H7 (cell line): ENCODE measurements at regions not wholly inside any gene's neighbourhood (a gene's known extent, or its start where the extent isn't known, plus 50 kb on each side); places are given as distances from the start of the nearest gene placed in this dataset.
"Not testable (repeated sequence)": the region's sequence is repeated elsewhere in the genome, so short reads cannot be mapped to it uniquely, and the experiment has no call there.

ENCODE experiments used
- DNase-seq: peaks from one replicate; pipeline ENCODE4 v3.0.0; 2012
- H3K27me3 ChIP-seq: 2 replicates; pipeline ENCODE4 v1.6.0; 2011; ENCODE audit warnings: mild to moderate bottlenecking, low read length; ENCODE audit not compliant: control insufficient read depth, insufficient read depth
- H3K36me3 ChIP-seq: replicated peaks from 2 replicates; pipeline ENCODE4 v1.5.1; 2011; ENCODE audit warnings: low read length; ENCODE audit not compliant: control insufficient read depth, insufficient read depth
- H3K4me3 ChIP-seq: 2 replicates; pipeline ENCODE4 v1.5.1; 2011; ENCODE audit warnings: low read depth, mild to moderate bottlenecking, control low read depth, low read length, moderate library complexity; ENCODE audit not compliant: insufficient read depth

DNA sequence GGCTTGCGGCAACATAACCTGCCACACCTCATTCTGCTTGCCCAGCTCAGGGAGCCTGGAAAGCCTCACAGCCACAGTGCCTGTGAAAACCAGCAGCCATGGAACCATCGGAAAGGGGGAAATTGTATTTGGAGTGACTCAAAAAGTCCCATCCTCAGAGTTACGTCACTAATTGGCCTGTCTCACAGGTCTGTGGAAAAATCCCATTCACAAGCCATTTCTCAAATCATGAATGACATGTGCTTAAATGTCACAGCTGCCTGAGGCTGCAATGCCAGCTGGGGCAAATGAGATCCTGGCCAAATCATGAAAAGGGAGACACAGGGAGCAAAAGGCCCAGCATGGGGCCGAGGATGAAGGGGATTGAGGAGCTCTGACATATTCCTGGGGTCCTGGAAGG is 486.9 kb upstream of the RAB6C start:
- no peaks in the 10 kb centered on the region for H3K27me3 ChIP-seq
- no peak overlapping the region for H3K4me3 ChIP-seq
- no peaks in the 10 kb centered on the region for H3K36me3 ChIP-seq
- no peak for DNase-seq

DNA sequence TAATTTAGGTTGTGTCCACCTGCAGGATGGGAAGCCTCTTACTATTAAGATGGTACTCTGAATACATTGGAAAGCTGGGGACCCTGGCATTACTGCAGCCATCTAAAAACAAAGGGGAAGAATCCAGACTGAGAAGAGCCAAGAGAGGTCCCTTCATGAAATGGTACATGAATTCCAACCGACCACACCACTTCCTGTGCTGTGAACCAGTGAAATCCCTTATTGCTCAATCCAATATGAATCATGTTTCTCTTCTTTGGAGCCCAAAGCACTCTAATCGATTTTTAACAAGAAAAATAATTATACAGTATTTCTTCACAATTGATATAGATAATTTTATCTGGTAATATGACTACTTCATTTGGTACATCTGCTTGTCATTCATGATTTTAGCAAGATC is 479.7 kb upstream of the RAB6C start:
- DNase-seq = no peak
- no peak overlapping the region for H3K4me3 ChIP-seq
- H3K27me3 ChIP-seq = no peaks in the 10 kb centered on the region
- no peaks in the 10 kb centered on the region for H3K36me3 ChIP-seq

DNA sequence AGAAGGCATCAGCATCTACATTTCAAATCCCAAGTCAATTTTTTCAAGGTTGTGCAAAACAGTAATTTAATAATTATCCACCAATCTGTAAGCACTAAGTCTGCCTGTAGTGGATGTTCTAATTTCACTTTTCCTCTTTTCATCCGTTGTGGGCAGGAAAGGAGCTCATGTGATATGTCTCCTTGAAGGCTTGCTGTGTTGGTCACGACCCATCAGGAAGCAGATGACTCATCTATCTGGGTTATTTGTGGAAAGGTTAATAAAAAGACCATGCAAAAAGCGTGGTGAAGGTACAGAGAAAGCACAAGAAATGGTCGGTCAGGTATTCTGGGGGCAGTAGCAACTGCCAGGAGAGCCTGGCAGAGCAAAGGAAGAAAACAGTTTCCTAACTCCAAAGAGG is 476.7 kb upstream of the RAB6C start:
- Histone ChIP-seq H3K4me3 (no peak overlapping the region), H3K27me3 (no peaks in the 10 kb centered on the region), H3K36me3 (no peaks in the 10 kb centered on the region)
- no peak for DNase-seq

- Histone ChIP-seq H3K27me3 (no peaks in the 10 kb centered on the region), H3K4me3 (no peak overlapping the region), H3K36me3 (no peaks in the 10 kb centered on the region)
- no peak for DNase-seq
These were observed 474.8 kb upstream of the RAB6C start for GRCh38 chr2:129504646-129505045.

DNA sequence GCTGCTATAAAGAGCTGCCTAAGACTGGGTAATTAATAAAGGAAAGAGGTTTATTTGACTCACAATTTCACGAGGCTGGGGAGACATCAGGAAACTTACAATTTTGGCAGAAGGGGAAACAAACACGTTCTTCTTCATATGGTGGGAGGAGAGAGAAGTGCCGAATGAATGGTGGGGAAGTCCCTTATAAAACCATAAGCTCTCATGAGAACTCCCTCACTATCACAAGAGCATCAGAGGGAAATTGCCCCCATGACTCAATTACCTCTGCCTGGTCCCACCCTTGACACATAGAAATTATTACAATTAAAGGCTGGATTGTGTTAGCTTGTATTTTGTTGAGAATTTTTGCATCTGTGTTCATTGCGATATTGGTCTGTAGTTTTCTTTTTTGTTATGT is 460.5 kb upstream of the RAB6C start:
- H3K27me3 ChIP-seq = no peaks in the 10 kb centered on the region
- H3K4me3 ChIP-seq = no peak overlapping the region
- DNase-seq = no peak
- no peaks in the 10 kb centered on the region for H3K36me3 ChIP-seq

DNA sequence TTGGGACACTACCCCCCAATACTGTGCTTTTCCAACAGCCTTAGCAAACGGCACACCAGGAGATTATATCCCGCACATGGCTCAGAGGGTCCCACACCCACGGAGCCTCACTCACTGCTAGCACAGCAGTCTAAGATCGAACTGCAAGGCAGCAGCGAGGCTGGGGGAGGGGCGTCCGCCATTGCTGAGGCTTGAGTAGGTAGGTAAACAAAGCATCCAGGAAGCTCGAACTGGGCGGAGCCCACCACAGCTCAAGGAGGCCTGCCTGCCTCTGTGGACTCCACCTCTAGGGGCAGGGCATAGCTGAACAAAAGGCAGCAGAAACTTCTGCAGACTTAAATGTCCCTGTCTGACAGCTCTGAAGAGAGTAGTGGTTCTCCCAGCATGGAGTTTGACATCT is 447.3 kb upstream of the RAB6C start:
- not testable (repeated sequence) for DNase-seq, H3K36me3 ChIP-seq, H3K4me3 ChIP-seq, H3K27me3 ChIP-seq

DNA sequence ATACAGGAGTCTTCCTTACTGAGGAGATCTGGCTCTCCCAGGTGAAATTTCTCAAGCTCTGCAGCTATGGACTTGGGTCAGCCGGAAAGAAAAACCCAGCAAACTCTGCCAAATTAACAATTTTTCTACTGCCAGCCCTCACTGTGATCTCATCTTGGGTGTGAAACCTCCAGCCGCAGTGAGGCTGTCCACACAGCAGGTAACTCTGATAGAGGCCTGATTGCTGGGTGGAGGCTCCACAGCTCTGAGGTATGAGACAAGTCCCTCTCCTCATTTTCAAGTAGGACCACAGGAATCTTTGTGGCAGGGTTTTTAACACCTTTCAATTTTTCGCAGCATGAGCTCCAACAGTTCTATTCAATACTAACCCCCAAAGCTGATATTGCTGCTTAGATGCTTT is 430.6 kb upstream of the RAB6C start:
- Histone ChIP-seq H3K27me3 (no peaks in the 10 kb centered on the region), H3K36me3 (no peaks in the 10 kb centered on the region), H3K4me3 (no peak overlapping the region)
- no peak for DNase-seq

DNA sequence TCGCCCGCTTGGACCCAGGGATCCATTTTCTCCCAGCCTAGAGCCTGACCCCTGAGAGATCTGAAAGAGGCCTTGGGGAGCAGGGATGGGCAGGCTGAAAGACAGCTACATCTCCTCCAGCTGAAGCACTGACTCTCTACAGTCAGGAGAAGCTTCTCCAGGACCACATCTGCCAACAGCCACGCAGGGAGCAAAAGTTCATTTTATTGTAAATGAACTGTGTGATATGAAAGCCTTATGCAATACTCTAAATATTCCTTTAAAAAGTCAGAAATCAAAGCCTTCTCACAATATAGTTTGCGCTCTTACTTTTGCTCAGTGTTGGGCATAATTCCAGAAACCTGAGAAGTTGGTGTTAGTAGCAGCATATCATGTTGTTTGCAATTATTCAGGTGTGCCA is 428.9 kb upstream of the RAB6C start:
- Histone ChIP-seq H3K36me3 (no peaks in the 10 kb centered on the region), H3K27me3 (no peaks in the 10 kb centered on the region), H3K4me3 (no peak overlapping the region)
- no peak for DNase-seq

DNA sequence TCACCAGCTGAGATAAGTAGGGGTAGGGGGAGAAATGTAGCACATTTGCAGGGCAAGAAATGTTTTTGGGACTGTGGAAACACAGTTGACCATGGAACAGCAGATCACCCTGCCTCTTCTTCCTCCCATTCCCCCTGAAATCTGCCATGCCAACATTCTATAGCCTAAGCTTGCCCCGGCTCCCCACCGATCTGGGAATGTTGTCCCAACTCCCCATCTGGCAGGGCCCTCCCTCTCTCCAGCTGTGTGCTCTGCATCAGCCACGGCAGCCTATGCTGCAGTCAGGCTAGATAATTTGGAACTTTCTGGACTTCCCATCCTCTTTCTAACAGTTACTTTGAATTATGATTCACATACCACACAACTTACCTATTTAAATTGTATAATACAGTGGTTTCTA is 425.1 kb upstream of the RAB6C start:
- Histone ChIP-seq H3K4me3 (no peak overlapping the region), H3K27me3 (no peaks in the 10 kb centered on the region; the same call in 1 of the 2 replicates), H3K36me3 (no peaks in the 10 kb centered on the region)
- peak; percentile 69 for DNase-seq

DNA sequence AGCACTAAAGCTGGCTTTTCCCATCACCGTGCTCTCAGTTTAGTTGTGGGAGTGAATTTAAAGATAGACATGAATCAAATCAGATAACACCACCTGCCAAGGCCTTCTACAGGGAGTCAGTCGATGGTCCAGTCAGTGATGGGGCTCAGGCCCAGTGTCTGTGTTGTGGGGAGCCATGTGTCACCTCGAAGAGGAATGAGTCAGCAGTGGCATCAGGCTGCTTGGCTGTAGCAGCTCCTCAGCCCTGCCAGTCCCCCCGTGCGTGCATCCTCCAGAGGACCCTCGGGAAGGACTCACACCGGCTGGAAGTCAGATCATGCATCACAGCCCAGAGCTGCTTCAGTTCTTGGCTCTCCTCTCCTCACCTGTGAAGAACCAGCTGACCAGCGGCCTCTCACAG is 420.4 kb upstream of the RAB6C start:
- no peak for DNase-seq
- H3K27me3 ChIP-seq = peaks cover 4% of the 10 kb centered on the region; the same call in 1 of the 2 replicates
- H3K4me3 ChIP-seq = no peak overlapping the region
- H3K36me3 ChIP-seq = no peaks in the 10 kb centered on the region

- no peaks in the 10 kb centered on the region for H3K27me3 ChIP-seq
- no peak overlapping the region for H3K4me3 ChIP-seq
- H3K36me3 ChIP-seq = no peaks in the 10 kb centered on the region
- DNase-seq = no peak
These were observed 413.8 kb upstream of the RAB6C start for GRCh38 chr2:129565551-129566109.

DNA sequence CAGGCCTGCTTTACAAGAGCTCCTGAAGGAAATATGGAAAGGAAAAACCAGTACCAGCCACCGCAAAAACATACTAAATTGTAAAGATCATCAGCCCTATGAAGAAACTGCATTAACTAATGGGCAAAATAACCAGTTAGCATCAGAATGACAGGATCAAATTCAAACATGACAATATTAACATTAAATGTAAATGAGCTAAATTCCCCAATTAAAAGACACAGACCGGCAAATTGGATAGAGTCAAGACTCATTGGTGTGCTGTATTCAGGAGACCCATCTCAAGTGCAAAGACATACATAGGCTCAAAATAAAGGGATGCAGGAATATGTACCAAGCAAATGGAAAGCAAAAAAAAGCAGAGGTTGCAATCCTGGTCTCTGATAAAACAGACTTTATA is 408.7 kb upstream of the RAB6C start:
- DNase-seq, H3K4me3 ChIP-seq, H3K27me3 ChIP-seq, H3K36me3 ChIP-seq: not testable (repeated sequence)

DNA sequence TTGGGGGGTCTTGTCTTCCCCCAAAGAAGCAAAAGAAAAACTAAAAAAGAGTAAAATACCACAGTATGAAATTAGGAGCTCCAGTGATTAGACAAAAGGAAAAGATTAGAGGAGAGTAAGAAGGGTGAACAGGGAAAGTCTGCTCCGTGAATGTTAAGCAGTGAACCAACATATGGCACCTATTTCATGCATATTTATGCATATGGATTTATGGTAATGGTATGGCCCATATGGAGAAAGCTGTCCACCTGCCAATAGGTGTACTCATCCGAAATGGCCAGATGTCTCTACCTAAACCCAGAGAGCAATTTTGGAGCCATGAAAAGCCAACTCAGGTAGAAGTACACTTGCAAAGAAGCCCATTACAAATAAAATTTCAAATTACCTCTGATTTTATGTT is 404.0 kb upstream of the RAB6C start:
- H3K4me3 ChIP-seq = no peak overlapping the region
- no peaks in the 10 kb centered on the region for H3K36me3 ChIP-seq
- no peaks in the 10 kb centered on the region for H3K27me3 ChIP-seq
- DNase-seq = no peak

- no peak overlapping the region for H3K4me3 ChIP-seq
- DNase-seq = no peak
- H3K27me3 ChIP-seq = no peaks in the 10 kb centered on the region
- H3K36me3 ChIP-seq = no peaks in the 10 kb centered on the region
These were observed 403.6 kb upstream of the RAB6C start for GRCh38 chr2:129575880-129576279.

DNA sequence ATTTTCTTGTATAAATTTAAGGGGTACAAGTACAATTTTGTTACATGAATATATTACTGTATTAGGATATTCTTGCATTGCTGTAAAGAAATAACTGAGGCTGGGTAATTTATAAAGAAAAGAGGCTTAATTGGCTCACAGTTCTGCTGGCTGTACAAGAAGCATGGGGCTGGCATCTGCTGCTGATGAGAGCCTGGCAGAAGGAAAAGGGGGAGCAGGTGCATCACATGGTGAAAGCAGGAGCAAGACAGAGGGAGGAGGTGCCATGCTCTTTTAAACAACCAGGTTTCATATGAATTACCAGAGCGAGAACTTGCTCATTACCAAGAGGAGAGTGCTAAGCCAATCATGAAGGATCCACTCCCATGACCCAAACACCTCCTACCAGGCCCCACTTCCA is 399.5 kb upstream of the RAB6C start:
- no peaks in the 10 kb centered on the region for H3K36me3 ChIP-seq
- no peak for DNase-seq
- no peaks in the 10 kb centered on the region for H3K27me3 ChIP-seq
- H3K4me3 ChIP-seq = no peak overlapping the region

- H3K27me3 ChIP-seq = peaks cover 9% of the 10 kb centered on the region
- DNase-seq = no peak
These were observed 393.7 kb upstream of the RAB6C start for GRCh38 chr2:129585760-129586159.

More at GRCh38 chr2:129585760-129586159, 393.7 kb upstream of the RAB6C start:
- Histone ChIP-seq H3K36me3 (no peaks in the 10 kb centered on the region), H3K4me3 (no peak overlapping the region)
